DOHH2 (cell line): ENCODE measurements at regions not wholly inside any gene's neighbourhood (a gene's known extent, or its start where the extent isn't known, plus 50 kb on each side); places are given as distances from the start of the nearest gene placed in this dataset.

ENCODE experiments used
- H3F3A ChIP-seq: fragments of 200-600 bp; sonication (generic), shearing (Covaris generic); 2 replicates; pipeline ENCODE4 v1.6.0; 2016; ENCODE audit warnings: antibody characterized with exemption, mild to moderate bottlenecking; ENCODE audit not compliant: control insufficient read depth, insufficient read depth
- H3K27ac ChIP-seq: fragments of 200-600 bp; sonication (generic); 2 replicates; pipeline ENCODE4 v1.5.1; 2014; ENCODE audit warnings: low read depth, mild to moderate bottlenecking, low read length, moderate library complexity
- H3K27me3 ChIP-seq: fragments of 200-600 bp; sonication (generic); 2 replicates; pipeline ENCODE4 v1.6.1; 2014; ENCODE audit warnings: mild to moderate bottlenecking, low read length, mixed read lengths; ENCODE audit not compliant: control insufficient read depth
- H3K36me3 ChIP-seq: fragments of 200-600 bp; sonication (generic); 2 replicates; pipeline ENCODE4 v1.6.1; 2014; ENCODE audit warnings: mild to moderate bottlenecking, low read length, moderate library complexity, mixed read lengths; ENCODE audit not compliant: control insufficient read depth
- H3K4me1 ChIP-seq: fragments of 200-600 bp; sonication (generic); 2 replicates; pipeline ENCODE4 v1.6.1; 2014; ENCODE audit warnings: mild to moderate bottlenecking, low read length, mixed read lengths; ENCODE audit not compliant: control insufficient read depth
- H3K4me2 ChIP-seq: fragments of 200-600 bp; sonication (generic); 2 replicates; pipeline ENCODE4 v1.6.0; 2014; ENCODE audit warnings: mild to moderate bottlenecking, low read length, moderate library complexity
- H3K4me3 ChIP-seq: fragments of 200-600 bp; sonication (generic); 2 replicates; pipeline ENCODE4 v1.5.1; 2014; ENCODE audit warnings: mild to moderate bottlenecking, low read length, mixed read lengths
- H3K79me2 ChIP-seq: fragments of 200-600 bp; sonication (generic); 2 replicates; pipeline ENCODE4 v1.6.1; 2014; ENCODE audit warnings: mild to moderate bottlenecking, low read length, mixed read lengths; ENCODE audit not compliant: control insufficient read depth
- H3K9me2 ChIP-seq: fragments of 200-600 bp; sonication (generic); replicated peaks from 2 replicates; pipeline ENCODE4 v1.6.1; 2014; ENCODE audit warnings: mild to moderate bottlenecking, low read length, mixed read lengths; ENCODE audit not compliant: control insufficient read depth
- H3K9me3 ChIP-seq: fragments of 200-600 bp; sonication (generic); 2 replicates; pipeline ENCODE4 v1.6.1; 2014; ENCODE audit warnings: antibody characterized with exemption, low read length, mixed read lengths; ENCODE audit not compliant: control insufficient read depth, insufficient read depth
- H4K20me1 ChIP-seq: fragments of 200-600 bp; sonication (generic); 2 replicates; pipeline ENCODE4 v1.6.0; 2014; ENCODE audit warnings: low read depth, mild to moderate bottlenecking, antibody characterized with exemption, low read length, moderate library complexity; ENCODE audit not compliant: control insufficient read depth, insufficient read depth
- CTCF ChIP-seq: fragments of 200-600 bp; sonication (generic); IDR thresholded peaks from one replicate; pipeline ENCODE4 v1.5.1; 2014; ENCODE audit warnings: antibody characterized with exemption, mild to moderate bottlenecking, low read depth, low read length; ENCODE audit not compliant: poor library complexity, severe bottlenecking
- EZH2phosphoT487 ChIP-seq: fragments of 200-600 bp; sonication (generic); IDR thresholded peaks from 2 replicates; pipeline ENCODE4 v1.6.1; 2017; ENCODE audit warnings: borderline replicate concordance, mild to moderate bottlenecking, antibody characterized with exemption, low read length, moderate library complexity, mixed read lengths

- no peaks in the 10 kb centered on the region for H3K9me2 ChIP-seq
- no peaks in the 10 kb centered on the region for H4K20me1 ChIP-seq
- TF ChIP-seq CTCF (no peak), EZH2phosphoT487 (no peak)
- no peaks in the 10 kb centered on the region for H3K4me1 ChIP-seq
- H3K9me3 ChIP-seq: no peaks in the 10 kb centered on the region
- no peak overlapping the region for H3K4me3 ChIP-seq
- H3F3A ChIP-seq: no peaks in the 10 kb centered on the region
- no peaks in the 10 kb centered on the region for H3K79me2 ChIP-seq
- no peak overlapping the region for H3K4me2 ChIP-seq
- no peaks in the 10 kb centered on the region for H3K27me3 ChIP-seq
- no peaks in the 10 kb centered on the region for H3K36me3 ChIP-seq
- H3K27ac ChIP-seq: no peak overlapping the region
Measured at GRCh38 chr17:70230850-70231640, 61.7 kb downstream of the KCNJ2 start.

DNA sequence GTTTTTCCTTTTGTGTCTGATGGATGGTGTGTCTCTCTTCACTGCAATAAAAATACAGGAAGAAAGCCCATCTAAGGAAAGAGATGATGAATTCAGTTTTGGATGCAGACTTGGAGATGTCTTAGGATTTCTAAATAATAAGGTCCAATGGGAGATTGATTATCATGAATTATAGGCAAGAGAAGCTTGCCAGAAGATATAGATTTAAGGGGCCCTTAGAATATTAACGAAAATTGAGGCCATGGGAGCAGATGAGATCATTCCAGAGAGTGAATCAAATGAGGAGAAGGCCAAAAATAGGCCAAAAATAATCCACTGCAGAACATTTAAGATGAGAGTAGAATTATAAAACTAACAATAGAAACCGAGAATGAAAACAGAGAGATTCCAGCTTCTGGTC is 63.1 kb downstream of the KCNJ2 start:
- H3K79me2 ChIP-seq: no peaks in the 10 kb centered on the region
- H3F3A ChIP-seq: no peaks in the 10 kb centered on the region
- H3K9me3 ChIP-seq: no peaks in the 10 kb centered on the region
- no peaks in the 10 kb centered on the region for H3K27me3 ChIP-seq
- no peaks in the 10 kb centered on the region for H3K4me1 ChIP-seq
- H3K9me2 ChIP-seq: no peaks in the 10 kb centered on the region
- no peak overlapping the region for H3K27ac ChIP-seq
- H3K36me3 ChIP-seq: no peaks in the 10 kb centered on the region
- TF ChIP-seq CTCF (no peak), EZH2phosphoT487 (no peak)
- H3K4me3 ChIP-seq: no peak overlapping the region
- no peak overlapping the region for H3K4me2 ChIP-seq
- H4K20me1 ChIP-seq: no peaks in the 10 kb centered on the region

- no peaks in the 10 kb centered on the region for H4K20me1 ChIP-seq
Measured at GRCh38 chr17:70235252-70235651, 65.9 kb downstream of the KCNJ2 start.

More at GRCh38 chr17:70235252-70235651, 65.9 kb downstream of the KCNJ2 start:
- Histone ChIP-seq H3K9me2 (no peaks in the 10 kb centered on the region), H3K4me1 (no peaks in the 10 kb centered on the region), H3K79me2 (no peaks in the 10 kb centered on the region), H3K27ac (no peak overlapping the region), H3K4me3 (no peak overlapping the region), H3K4me2 (no peak overlapping the region), H3K36me3 (no peaks in the 10 kb centered on the region), H3K27me3 (no peaks in the 10 kb centered on the region), H3F3A (no peaks in the 10 kb centered on the region), H3K9me3 (no peaks in the 10 kb centered on the region)
- TF ChIP-seq EZH2phosphoT487 (no peak), CTCF (no peak)
